ENCODE measurements at regions not wholly inside any gene's neighbourhood (a gene's known extent, or its start where the extent isn't known, plus 50 kb on each side); places are given as distances from the start of the nearest gene placed in this dataset.

DNA sequence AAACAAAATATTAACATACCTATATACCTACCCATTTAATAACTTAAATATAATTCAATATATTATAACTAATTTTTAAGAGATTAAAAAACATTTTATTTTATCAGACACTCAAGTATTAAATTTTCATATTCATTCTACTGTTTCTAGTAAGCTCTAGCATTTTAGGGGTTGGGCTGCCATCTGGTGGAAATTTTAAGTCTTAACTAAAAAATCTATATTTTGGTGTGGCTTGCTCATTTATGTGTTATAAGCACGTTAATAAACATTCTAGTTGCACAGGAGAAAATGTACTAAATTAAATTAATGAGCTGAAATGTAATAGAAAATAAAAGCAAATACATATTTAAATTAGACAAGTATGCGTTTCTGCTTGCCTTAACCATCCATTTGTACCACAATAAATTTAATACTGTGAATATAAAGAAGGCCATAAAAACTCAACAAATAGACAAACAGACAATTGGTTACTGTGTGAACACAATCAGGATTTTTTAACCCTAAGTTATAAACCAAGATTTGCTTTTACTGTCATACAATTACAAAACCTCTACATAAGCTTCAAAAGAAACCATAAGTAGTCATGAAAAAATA, 1728.3 kb upstream of the CDH9 start:
- TF ChIP-seq, protein P1, sequence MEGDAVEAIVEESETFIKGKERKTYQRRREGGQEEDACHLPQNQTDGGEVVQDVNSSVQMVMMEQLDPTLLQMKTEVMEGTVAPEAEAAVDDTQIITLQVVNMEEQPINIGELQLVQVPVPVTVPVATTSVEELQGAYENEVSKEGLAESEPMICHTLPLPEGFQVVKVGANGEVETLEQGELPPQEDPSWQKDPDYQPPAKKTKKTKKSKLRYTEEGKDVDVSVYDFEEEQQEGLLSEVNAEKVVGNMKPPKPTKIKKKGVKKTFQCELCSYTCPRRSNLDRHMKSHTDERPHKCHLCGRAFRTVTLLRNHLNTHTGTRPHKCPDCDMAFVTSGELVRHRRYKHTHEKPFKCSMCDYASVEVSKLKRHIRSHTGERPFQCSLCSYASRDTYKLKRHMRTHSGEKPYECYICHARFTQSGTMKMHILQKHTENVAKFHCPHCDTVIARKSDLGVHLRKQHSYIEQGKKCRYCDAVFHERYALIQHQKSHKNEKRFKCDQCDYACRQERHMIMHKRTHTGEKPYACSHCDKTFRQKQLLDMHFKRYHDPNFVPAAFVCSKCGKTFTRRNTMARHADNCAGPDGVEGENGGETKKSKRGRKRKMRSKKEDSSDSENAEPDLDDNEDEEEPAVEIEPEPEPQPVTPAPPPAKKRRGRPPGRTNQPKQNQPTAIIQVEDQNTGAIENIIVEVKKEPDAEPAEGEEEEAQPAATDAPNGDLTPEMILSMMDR (IDR thresholded peaks at IDR 0.05; ENCODE audit: insufficient read depth, low read length) = no peak
- no peak for TF ChIP-seq POLR2AphosphoS5 (IDR thresholded peaks at IDR 0.05; ENCODE audit: low read depth)
- TF ChIP-seq, protein P2, sequence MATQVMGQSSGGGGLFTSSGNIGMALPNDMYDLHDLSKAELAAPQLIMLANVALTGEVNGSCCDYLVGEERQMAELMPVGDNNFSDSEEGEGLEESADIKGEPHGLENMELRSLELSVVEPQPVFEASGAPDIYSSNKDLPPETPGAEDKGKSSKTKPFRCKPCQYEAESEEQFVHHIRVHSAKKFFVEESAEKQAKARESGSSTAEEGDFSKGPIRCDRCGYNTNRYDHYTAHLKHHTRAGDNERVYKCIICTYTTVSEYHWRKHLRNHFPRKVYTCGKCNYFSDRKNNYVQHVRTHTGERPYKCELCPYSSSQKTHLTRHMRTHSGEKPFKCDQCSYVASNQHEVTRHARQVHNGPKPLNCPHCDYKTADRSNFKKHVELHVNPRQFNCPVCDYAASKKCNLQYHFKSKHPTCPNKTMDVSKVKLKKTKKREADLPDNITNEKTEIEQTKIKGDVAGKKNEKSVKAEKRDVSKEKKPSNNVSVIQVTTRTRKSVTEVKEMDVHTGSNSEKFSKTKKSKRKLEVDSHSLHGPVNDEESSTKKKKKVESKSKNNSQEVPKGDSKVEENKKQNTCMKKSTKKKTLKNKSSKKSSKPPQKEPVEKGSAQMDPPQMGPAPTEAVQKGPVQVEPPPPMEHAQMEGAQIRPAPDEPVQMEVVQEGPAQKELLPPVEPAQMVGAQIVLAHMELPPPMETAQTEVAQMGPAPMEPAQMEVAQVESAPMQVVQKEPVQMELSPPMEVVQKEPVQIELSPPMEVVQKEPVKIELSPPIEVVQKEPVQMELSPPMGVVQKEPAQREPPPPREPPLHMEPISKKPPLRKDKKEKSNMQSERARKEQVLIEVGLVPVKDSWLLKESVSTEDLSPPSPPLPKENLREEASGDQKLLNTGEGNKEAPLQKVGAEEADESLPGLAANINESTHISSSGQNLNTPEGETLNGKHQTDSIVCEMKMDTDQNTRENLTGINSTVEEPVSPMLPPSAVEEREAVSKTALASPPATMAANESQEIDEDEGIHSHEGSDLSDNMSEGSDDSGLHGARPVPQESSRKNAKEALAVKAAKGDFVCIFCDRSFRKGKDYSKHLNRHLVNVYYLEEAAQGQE (IDR thresholded peaks at IDR 0.05; ENCODE audit: insufficient replicate concordance, low read depth) = no peak
- no peak for TF ChIP-seq GABPA (IDR thresholded peaks at IDR 0.05; ENCODE audit: low read depth)
- no peak for TF ChIP-seq SPI1 (IDR thresholded peaks at IDR 0.05; ENCODE audit: borderline replicate concordance, low read depth)

Measured in HL-60 (cell line).